ENCODE measurements at regions not wholly inside any gene's neighbourhood (a gene's known extent, or its start where the extent isn't known, plus 50 kb on each side); places are given as distances from the start of the nearest gene placed in this dataset.
A peak's percentile ranks its signal among the peaks of the same experiment; 100 is the strongest.

- H3K9me3 ChIP-seq (ENCODE audit: insufficient read depth, low read depth, low read length) = no peaks in the 10 kb centered on the region
- no peak for TF ChIP-seq EZH2 (IDR thresholded peaks at IDR 0.05; ENCODE audit: insufficient read depth, low read length)
- no peak for TF ChIP-seq CTCF (IDR thresholded peaks at IDR 0.05; ENCODE audit: insufficient read depth, low read depth, low read length)
- peak overlapping the region; percentile 85 for H3K27ac ChIP-seq (ENCODE audit: low read depth, low read length)
- DNase-seq (ENCODE audit: low read depth) (peak; percentile 60), FAIRE-seq (no peak)
- no peak overlapping the region for H3K4me3 ChIP-seq (ENCODE audit: insufficient read depth, low read depth, low read length)
- H3K9me3 Mint-ChIP-seq (ENCODE audit: unreplicated experiment) = peaks cover 8% of the 10 kb centered on the region
- H3K4me1 Mint-ChIP-seq (ENCODE audit: low read depth, unreplicated experiment) = peaks cover 26% of the 10 kb centered on the region
- peak overlapping the region; percentile 75 for H3K9ac ChIP-seq (ENCODE audit: low read length)
- no peaks in the 10 kb centered on the region for H3K27me3 ChIP-seq (ENCODE audit: insufficient read depth, low read length)
- peaks cover 30% of the 10 kb centered on the region for H3K4me1 ChIP-seq (ENCODE audit: insufficient read depth, low read length)
- H3K79me2 ChIP-seq (ENCODE audit: insufficient read depth, low read length) = no peaks in the 10 kb centered on the region
- H3K4me2 ChIP-seq (ENCODE audit: low read length) = peak overlapping the region; percentile 70
- no peaks in the 10 kb centered on the region for H3K27me3 Mint-ChIP-seq (ENCODE audit: low read depth, unreplicated experiment)
- no peak overlapping the region for H3K27ac Mint-ChIP-seq (ENCODE audit: unreplicated experiment)
- H3K4me3 Mint-ChIP-seq (ENCODE audit: unreplicated experiment) = no peak overlapping the region
- no peaks in the 10 kb centered on the region for H3K36me3 ChIP-seq (ENCODE audit: insufficient read depth, low read length)
- no peaks in the 10 kb centered on the region for H3K36me3 Mint-ChIP-seq (ENCODE audit: low read depth, unreplicated experiment)
- H4K20me1 ChIP-seq (ENCODE audit: insufficient read depth, low read length) = no peaks in the 10 kb centered on the region
- no peak overlapping the region for H2AFZ ChIP-seq (ENCODE audit: low read depth, low read length)
Observed at GRCh38 chr6:169098116-169098515, 155.5 kb downstream of the THBS2 start.

- Histone ChIP-seq H3K4me2 (ENCODE audit: low read length) (peak overlapping the region; percentile 70), H3K27ac (ENCODE audit: low read depth, low read length) (peak overlapping the region; percentile 85), H3K9ac (ENCODE audit: low read length) (peak overlapping the region; percentile 75), H3K4me3 (ENCODE audit: insufficient read depth, low read depth, low read length) (peak overlapping the region; percentile 1), H3K9me3 (ENCODE audit: insufficient read depth, low read depth, low read length) (no peaks in the 10 kb centered on the region), H4K20me1 (ENCODE audit: insufficient read depth, low read length) (no peaks in the 10 kb centered on the region), H2AFZ (ENCODE audit: low read depth, low read length) (no peak overlapping the region), H3K36me3 (ENCODE audit: insufficient read depth, low read length) (no peaks in the 10 kb centered on the region), H3K4me1 (ENCODE audit: insufficient read depth, low read length) (peaks cover 30% of the 10 kb centered on the region), H3K27me3 (ENCODE audit: insufficient read depth, low read length) (no peaks in the 10 kb centered on the region), H3K79me2 (ENCODE audit: insufficient read depth, low read length) (no peaks in the 10 kb centered on the region)
- peaks cover 26% of the 10 kb centered on the region for H3K4me1 Mint-ChIP-seq (ENCODE audit: low read depth, unreplicated experiment)
- H3K36me3 Mint-ChIP-seq (ENCODE audit: low read depth, unreplicated experiment) = no peaks in the 10 kb centered on the region
- H3K27ac Mint-ChIP-seq (ENCODE audit: unreplicated experiment) = peak overlapping the region; percentile 51
- DNase-seq (ENCODE audit: low read depth) (peak; percentile 100), FAIRE-seq (no peak)
- peaks cover 9% of the 10 kb centered on the region for H3K9me3 Mint-ChIP-seq (ENCODE audit: unreplicated experiment)
- TF ChIP-seq CTCF (IDR thresholded peaks at IDR 0.05; ENCODE audit: insufficient read depth, low read depth, low read length) (no peak), EZH2 (IDR thresholded peaks at IDR 0.05; ENCODE audit: insufficient read depth, low read length) (no peak)
- no peak overlapping the region for H3K4me3 Mint-ChIP-seq (ENCODE audit: unreplicated experiment)
- no peaks in the 10 kb centered on the region for H3K27me3 Mint-ChIP-seq (ENCODE audit: low read depth, unreplicated experiment)
Observed at GRCh38 chr6:169097381-169097959, 156.2 kb downstream of the THBS2 start.

GRCh38 chr6:169096388-169096787 lies 157.3 kb downstream of the THBS2 start:
- no peaks in the 10 kb centered on the region for H3K36me3 ChIP-seq (ENCODE audit: insufficient read depth, low read length)
- H3K4me3 Mint-ChIP-seq (ENCODE audit: unreplicated experiment) = no peak overlapping the region
- peaks cover 2% of the 10 kb centered on the region for H3K9me3 ChIP-seq (ENCODE audit: insufficient read depth, low read depth, low read length)
- H3K27ac Mint-ChIP-seq (ENCODE audit: unreplicated experiment) = no peak overlapping the region
- peaks cover 30% of the 10 kb centered on the region for H3K4me1 ChIP-seq (ENCODE audit: insufficient read depth, low read length)
- no peaks in the 10 kb centered on the region for H4K20me1 ChIP-seq (ENCODE audit: insufficient read depth, low read length)
- H3K4me1 Mint-ChIP-seq (ENCODE audit: low read depth, unreplicated experiment) = peaks cover 24% of the 10 kb centered on the region
- no peak overlapping the region for H2AFZ ChIP-seq (ENCODE audit: low read depth, low read length)
- H3K36me3 Mint-ChIP-seq (ENCODE audit: low read depth, unreplicated experiment) = no peaks in the 10 kb centered on the region
- no peak overlapping the region for H3K9ac ChIP-seq (ENCODE audit: low read length)
- no peak overlapping the region for H3K4me3 ChIP-seq (ENCODE audit: insufficient read depth, low read depth, low read length)
- H3K9me3 Mint-ChIP-seq (ENCODE audit: unreplicated experiment) = peaks cover 9% of the 10 kb centered on the region
- no peaks in the 10 kb centered on the region for H3K27me3 ChIP-seq (ENCODE audit: insufficient read depth, low read length)
- no peak overlapping the region for H3K4me2 ChIP-seq (ENCODE audit: low read length)
- no peak for TF ChIP-seq CTCF (IDR thresholded peaks at IDR 0.05; ENCODE audit: insufficient read depth, low read depth, low read length)
- TF ChIP-seq EZH2 (IDR thresholded peaks at IDR 0.05; ENCODE audit: insufficient read depth, low read length) = no peak
- H3K27ac ChIP-seq (ENCODE audit: low read depth, low read length) = peak overlapping the region; percentile 85
- no peaks in the 10 kb centered on the region for H3K27me3 Mint-ChIP-seq (ENCODE audit: low read depth, unreplicated experiment)
- DNase-seq (ENCODE audit: low read depth) = no peak
- FAIRE-seq = no peak
- H3K79me2 ChIP-seq (ENCODE audit: insufficient read depth, low read length) = no peaks in the 10 kb centered on the region
